ENCODE measurements at regions not wholly inside any gene's neighbourhood (a gene's known extent, or its start where the extent isn't known, plus 50 kb on each side); places are given as distances from the start of the nearest gene placed in this dataset.
A peak's percentile ranks its signal among the peaks of the same experiment; 100 is the strongest.

DNA sequence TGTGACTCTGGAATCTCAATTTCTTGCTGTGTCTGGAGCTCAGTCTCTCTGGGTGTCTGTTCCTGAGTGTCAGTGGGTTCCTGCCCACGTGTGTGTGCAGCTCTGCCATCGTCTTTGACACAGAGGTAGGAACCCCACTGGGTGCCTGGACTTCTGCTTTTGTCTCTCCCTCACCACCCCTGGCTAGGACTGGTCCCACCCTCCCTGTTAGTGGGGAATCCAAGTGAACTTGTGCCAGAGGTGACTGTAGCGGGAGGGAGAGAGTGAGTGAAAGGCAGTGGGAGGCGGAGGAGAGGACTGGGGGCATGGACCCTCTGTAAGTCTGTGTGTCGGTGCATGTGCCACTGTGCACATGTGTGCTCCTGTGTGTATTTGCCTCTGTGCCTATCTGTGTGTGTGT is 299.9 kb upstream of the ZMIZ1 start:
- H3K9ac ChIP-seq (ENCODE audit: low read depth, low read length), result no peak overlapping the region
- no peaks in the 10 kb centered on the region for H3K4me1 ChIP-seq (ENCODE audit: control insufficient read depth, insufficient read depth, low read length)
- no peak overlapping the region for H3K27ac ChIP-seq (ENCODE audit: low read depth, low read length)
- no peaks in the 10 kb centered on the region for H3K9me3 ChIP-seq (ENCODE audit: control insufficient read depth, insufficient read depth, low read length)
- no peaks in the 10 kb centered on the region for H3K27me3 ChIP-seq (ENCODE audit: control insufficient read depth, insufficient read depth, low read length)
- H3K36me3 ChIP-seq (ENCODE audit: control insufficient read depth, insufficient read depth, low read length), result no peaks in the 10 kb centered on the region
- H3K4me3 ChIP-seq (ENCODE audit: low read depth, low read length), result no peak overlapping the region

DNA sequence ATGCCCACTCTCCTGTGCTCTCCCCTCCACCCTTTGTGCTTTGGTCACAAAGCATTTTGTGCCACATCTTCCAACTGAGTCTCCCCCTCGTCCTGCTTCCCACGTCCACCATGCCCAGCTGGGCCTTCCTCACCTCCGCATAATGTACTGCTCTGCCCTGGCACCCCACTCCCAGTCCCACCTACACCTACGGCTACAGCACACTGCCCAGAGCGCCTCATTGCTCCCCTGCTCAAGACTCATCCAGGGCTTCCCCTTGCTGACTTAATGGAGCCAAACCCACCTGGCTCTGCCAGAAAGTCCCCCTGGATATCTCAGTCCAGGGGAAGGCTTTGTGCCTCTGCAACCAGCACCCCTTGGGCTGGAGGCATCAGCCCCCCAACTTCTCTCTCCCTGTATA is 299.2 kb upstream of the ZMIZ1 start:
- Histone ChIP-seq H3K9me3 (ENCODE audit: control insufficient read depth, insufficient read depth, low read length) (no peaks in the 10 kb centered on the region), H3K9ac (ENCODE audit: low read depth, low read length) (no peak overlapping the region), H3K27ac (ENCODE audit: low read depth, low read length) (no peak overlapping the region), H3K36me3 (ENCODE audit: control insufficient read depth, insufficient read depth, low read length) (no peaks in the 10 kb centered on the region), H3K27me3 (ENCODE audit: control insufficient read depth, insufficient read depth, low read length) (no peaks in the 10 kb centered on the region), H3K4me3 (ENCODE audit: low read depth, low read length) (no peak overlapping the region), H3K4me1 (ENCODE audit: control insufficient read depth, insufficient read depth, low read length) (no peaks in the 10 kb centered on the region)

DNA sequence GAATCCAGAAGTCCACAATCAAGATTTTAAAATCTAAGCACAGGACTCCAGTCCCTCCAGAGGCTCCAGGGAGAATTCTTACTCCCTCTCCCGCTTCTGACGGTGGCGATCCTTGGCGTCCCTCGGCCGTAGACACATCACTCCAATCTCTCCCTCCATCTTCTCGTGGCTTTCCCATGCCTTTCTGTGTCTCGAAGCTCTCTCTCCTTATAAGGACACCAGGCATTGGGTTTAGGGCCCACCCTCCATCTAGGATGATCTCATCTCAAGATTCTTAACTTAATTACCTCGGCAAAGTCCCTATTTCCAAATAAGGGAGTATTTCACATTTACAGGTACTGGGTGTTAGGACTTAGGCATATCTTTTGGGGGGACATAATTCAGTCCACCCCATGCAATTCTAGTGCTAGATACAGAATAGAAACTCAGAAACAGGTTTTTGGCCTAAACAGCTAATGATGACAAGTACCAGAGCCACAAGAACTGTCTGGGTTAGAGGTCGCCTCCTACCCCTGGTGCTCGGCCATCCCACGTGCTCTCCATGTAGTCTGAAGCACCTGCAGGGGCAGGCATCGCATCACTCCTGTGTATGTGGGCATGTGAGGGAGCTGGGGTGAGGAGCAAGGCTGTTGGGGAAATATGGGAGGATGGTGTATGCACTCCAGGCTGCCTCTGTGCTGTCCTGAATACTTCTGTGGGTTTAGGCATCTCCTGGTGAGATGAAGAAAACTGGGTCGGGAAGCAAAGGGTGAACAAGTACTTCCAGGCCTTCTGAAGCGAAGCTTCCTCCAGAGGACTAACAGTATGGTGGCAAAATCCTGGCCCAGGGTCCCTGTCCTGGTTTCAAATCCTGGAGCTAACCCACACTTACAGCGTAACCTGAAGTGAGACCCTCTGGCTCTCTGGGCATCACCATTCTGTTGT is 298.3 kb upstream of the ZMIZ1 start:
- Histone ChIP-seq H3K4me3 (ENCODE audit: low read depth, low read length) (no peak overlapping the region), H3K9ac (ENCODE audit: low read depth, low read length) (no peak overlapping the region), H3K4me1 (ENCODE audit: control insufficient read depth, insufficient read depth, low read length) (0 out of 2 replicates have a peak, but pooled peaks cover 2% of the 10 kb centered on the region), H3K27me3 (ENCODE audit: control insufficient read depth, insufficient read depth, low read length) (no peaks in the 10 kb centered on the region), H3K36me3 (ENCODE audit: control insufficient read depth, insufficient read depth, low read length) (no peaks in the 10 kb centered on the region), H3K27ac (ENCODE audit: low read depth, low read length) (no peak overlapping the region), H3K9me3 (ENCODE audit: control insufficient read depth, insufficient read depth, low read length) (no peaks in the 10 kb centered on the region)

DNA sequence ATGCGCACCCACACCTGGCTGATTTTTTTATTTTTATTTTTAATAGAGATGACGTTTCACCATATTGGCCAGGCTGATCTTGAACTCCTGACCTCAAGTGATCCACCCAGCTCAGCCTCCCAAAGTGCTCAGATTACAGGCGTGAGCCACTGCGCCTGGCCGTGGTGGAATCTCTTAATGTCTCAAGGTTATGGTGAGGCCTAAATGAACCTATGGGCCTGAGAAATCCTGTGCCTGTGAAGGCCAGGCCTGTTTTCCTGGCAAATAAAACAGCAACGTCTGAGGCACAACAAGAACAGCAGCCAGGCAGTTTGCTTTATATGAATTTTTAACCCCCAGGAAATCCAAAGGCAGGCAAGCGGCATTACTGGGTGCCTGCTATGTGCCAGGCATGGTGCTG is 297.5 kb upstream of the ZMIZ1 start:
- Histone ChIP-seq H3K9ac (ENCODE audit: low read depth, low read length) (no peak overlapping the region), H3K4me3 (ENCODE audit: low read depth, low read length) (no peak overlapping the region), H3K27ac (ENCODE audit: low read depth, low read length) (no peak overlapping the region), H3K27me3 (ENCODE audit: control insufficient read depth, insufficient read depth, low read length) (no peaks in the 10 kb centered on the region), H3K36me3 (ENCODE audit: control insufficient read depth, insufficient read depth, low read length) (no peaks in the 10 kb centered on the region), H3K4me1 (ENCODE audit: control insufficient read depth, insufficient read depth, low read length) (0 out of 2 replicates have a peak, but pooled peaks cover 2% of the 10 kb centered on the region), H3K9me3 (ENCODE audit: control insufficient read depth, insufficient read depth, low read length) (no peaks in the 10 kb centered on the region)

DNA sequence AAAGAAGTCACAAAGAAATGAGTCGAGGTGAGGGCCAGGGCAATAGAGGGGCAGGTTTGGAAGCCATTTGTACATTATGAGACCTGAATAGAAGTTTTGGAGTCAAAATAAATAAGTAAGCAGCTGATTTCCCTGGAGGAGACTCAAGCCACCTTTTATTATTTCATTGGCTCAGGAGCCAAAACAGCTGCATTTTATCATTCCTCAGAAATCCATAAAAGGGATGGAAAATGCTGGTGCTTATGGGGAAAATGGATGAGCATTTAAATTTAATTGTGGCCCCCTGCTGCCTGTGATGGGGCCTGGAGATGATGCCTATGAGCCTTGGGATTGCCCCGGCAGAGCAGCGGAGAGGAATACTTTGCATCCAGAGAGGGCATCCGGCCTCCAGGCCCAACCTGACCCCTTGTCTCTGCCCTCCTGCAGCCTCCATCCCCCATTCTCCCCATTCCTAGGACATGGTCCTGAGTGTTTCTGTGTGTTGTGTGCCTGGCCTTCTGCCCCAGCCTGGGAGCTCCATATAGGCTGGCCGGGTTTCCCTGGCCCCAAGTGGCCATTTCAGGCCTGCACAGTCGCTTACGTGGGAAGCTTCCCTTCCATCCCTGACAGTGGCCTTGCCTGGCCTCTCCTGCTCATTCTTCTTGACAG is 296.8 kb upstream of the ZMIZ1 start:
- H3K4me1 ChIP-seq (ENCODE audit: control insufficient read depth, insufficient read depth, low read length), result 0 out of 2 replicates have a peak, but pooled peaks cover 2% of the 10 kb centered on the region
- no peaks in the 10 kb centered on the region for H3K36me3 ChIP-seq (ENCODE audit: control insufficient read depth, insufficient read depth, low read length)
- no peak overlapping the region for H3K4me3 ChIP-seq (ENCODE audit: low read depth, low read length)
- H3K27ac ChIP-seq (ENCODE audit: low read depth, low read length), result no peak overlapping the region
- H3K9ac ChIP-seq (ENCODE audit: low read depth, low read length), result no peak overlapping the region
- H3K27me3 ChIP-seq (ENCODE audit: control insufficient read depth, insufficient read depth, low read length), result no peaks in the 10 kb centered on the region
- H3K9me3 ChIP-seq (ENCODE audit: control insufficient read depth, insufficient read depth, low read length), result no peaks in the 10 kb centered on the region

DNA sequence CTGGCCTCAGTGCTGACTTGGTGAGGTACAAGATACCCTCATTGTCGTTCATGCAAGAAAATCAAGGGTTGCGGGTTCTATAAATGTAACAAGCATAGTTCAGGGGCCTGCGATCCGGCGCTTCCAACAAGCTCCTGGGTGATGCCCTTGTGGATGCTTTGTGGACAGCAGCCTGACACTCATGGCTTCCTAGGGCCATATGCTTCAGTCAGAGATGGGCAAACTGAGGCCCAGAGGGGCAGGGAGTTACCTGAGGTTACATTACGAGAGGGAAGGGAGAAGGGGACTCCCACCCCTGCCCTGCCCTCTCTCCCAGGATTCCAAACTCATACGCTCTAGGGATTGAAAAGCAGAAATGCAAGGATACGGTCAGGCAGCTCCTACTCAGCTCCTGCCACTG is 296.3 kb upstream of the ZMIZ1 start:
- Histone ChIP-seq H3K27ac (ENCODE audit: low read depth, low read length) (no peak overlapping the region), H3K9ac (ENCODE audit: low read depth, low read length) (no peak overlapping the region), H3K9me3 (ENCODE audit: control insufficient read depth, insufficient read depth, low read length) (no peaks in the 10 kb centered on the region), H3K27me3 (ENCODE audit: control insufficient read depth, insufficient read depth, low read length) (no peaks in the 10 kb centered on the region), H3K4me1 (ENCODE audit: control insufficient read depth, insufficient read depth, low read length) (0 out of 2 replicates have a peak, but pooled peaks cover 2% of the 10 kb centered on the region), H3K4me3 (ENCODE audit: low read depth, low read length) (no peak overlapping the region), H3K36me3 (ENCODE audit: control insufficient read depth, insufficient read depth, low read length) (no peaks in the 10 kb centered on the region)

DNA sequence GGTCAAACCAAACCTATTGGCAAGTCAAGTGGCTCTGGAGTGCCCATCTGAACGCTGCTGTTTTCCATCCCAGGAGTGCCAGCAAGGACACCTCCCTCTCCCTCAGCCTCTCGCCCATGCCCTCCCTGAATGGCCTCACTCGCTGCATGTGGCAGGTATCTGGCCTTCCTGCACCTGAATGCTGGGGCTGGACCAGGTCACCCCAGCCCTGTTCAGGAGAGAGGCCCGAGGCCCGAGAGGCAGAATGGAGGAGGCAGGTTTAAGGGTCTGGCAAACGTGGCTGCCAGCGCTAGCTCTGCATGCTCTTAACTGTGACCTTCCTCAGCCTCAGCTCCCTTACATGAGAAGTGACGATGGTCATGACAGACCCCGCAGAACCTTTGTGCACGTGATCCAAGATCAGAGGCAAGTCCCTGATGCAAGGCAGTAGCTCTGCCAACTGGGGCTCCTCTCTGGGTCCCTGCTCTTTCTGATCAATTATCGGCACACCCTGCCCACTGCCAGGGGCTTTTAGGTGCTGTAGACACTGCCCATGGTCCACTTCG is 295.7 kb upstream of the ZMIZ1 start:
- no peak overlapping the region for H3K27ac ChIP-seq (ENCODE audit: low read depth, low read length)
- H3K4me1 ChIP-seq (ENCODE audit: control insufficient read depth, insufficient read depth, low read length), result 0 out of 2 replicates have a peak, but pooled peaks cover 2% of the 10 kb centered on the region
- no peak overlapping the region for H3K9ac ChIP-seq (ENCODE audit: low read depth, low read length)

DNA sequence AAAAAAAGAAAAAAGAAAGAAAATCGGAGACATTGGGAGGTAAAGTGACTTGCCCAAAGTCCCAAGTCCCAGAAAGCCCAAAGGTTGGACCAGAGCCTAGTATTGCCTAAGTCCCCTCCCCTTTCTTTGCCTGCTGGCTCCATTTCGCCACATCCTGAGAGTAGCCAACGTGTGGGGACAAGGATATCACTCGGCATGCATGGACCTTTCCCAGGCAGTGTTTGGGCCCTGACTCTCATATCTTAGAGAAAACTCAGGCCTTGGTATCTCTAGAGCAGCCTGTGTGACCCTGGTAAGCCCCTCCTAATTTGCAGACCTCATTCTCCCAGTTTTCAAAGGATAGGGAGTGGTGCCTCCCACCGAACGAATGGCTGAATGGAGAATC is 294.2 kb upstream of the ZMIZ1 start:
- Histone ChIP-seq H3K4me3 (ENCODE audit: low read depth, low read length) (no peak overlapping the region), H3K36me3 (ENCODE audit: control insufficient read depth, insufficient read depth, low read length) (no peaks in the 10 kb centered on the region), H3K27ac (ENCODE audit: low read depth, low read length) (no peak overlapping the region), H3K9ac (ENCODE audit: low read depth, low read length) (no peak overlapping the region), H3K9me3 (ENCODE audit: control insufficient read depth, insufficient read depth, low read length) (no peaks in the 10 kb centered on the region), H3K27me3 (ENCODE audit: control insufficient read depth, insufficient read depth, low read length) (no peaks in the 10 kb centered on the region), H3K4me1 (ENCODE audit: control insufficient read depth, insufficient read depth, low read length) (0 out of 2 replicates have a peak, but pooled peaks cover 2% of the 10 kb centered on the region)

More for the DNA sequence above, 295.7 kb upstream of the ZMIZ1 start:
- Histone ChIP-seq H3K4me3 (ENCODE audit: low read depth, low read length) (no peak overlapping the region), H3K36me3 (ENCODE audit: control insufficient read depth, insufficient read depth, low read length) (no peaks in the 10 kb centered on the region), H3K9me3 (ENCODE audit: control insufficient read depth, insufficient read depth, low read length) (no peaks in the 10 kb centered on the region), H3K27me3 (ENCODE audit: control insufficient read depth, insufficient read depth, low read length) (no peaks in the 10 kb centered on the region)

DNA sequence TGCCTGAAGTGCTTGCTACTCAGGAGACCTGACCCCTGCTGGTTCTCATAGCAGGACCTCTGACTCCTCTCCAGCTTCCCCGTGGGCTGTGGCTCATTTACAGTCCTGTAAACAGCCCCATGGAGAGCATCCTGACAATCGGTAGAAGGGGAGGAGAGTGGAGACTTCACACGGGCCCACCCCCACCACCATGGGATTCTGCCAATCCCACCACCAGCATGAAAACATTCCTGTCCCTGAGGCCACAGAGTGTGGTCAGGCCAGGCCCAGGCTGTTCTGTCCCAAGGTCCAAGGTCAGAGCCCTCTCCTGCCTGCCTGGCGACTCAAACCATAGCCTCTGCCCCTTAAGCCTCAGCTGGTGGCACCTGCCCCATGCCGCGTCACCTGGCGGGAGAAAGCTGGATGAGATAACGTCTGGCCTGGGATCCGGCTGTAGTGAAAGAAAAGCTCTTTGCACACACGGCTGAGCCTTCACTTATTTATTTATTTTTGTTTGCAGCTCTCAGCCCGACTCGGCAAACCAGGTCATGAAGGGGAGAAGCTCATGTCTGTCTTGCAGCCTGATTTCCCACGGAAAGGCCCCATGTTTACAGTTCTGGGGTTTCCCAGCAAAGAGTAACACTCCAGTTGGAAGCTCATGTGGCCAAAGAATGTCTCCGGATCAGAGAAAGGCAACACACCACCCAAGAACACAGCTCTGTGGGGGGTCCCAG is 293.6 kb upstream of the ZMIZ1 start:
- Histone ChIP-seq H3K36me3 (ENCODE audit: control insufficient read depth, insufficient read depth, low read length) (no peaks in the 10 kb centered on the region), H3K4me3 (ENCODE audit: low read depth, low read length) (no peak overlapping the region), H3K27me3 (ENCODE audit: control insufficient read depth, insufficient read depth, low read length) (no peaks in the 10 kb centered on the region), H3K9ac (ENCODE audit: low read depth, low read length) (no peak overlapping the region), H3K27ac (ENCODE audit: low read depth, low read length) (peak overlapping the region; percentile 11), H3K4me1 (ENCODE audit: control insufficient read depth, insufficient read depth, low read length) (0 out of 2 replicates have a peak, but pooled peaks cover 2% of the 10 kb centered on the region), H3K9me3 (ENCODE audit: control insufficient read depth, insufficient read depth, low read length) (no peaks in the 10 kb centered on the region)

DNA sequence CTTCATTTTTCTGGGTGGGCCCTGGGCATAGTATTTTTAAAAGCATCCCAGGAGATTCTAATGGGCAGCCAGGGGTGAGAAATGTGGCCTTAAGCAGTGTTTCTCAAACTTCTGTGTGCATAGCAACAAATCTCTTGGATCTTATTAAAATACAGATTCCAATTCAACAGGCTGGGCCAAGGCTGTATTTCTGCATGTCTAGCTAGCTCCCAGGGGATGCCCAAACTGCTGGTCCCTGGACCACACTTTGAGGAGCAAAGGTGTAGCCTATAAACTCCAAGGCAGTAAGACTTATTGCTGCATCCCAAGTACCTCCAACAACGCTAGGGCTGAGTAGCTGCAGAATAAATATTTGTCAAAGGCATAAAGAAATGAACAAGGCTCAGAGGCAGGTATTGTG is 292.9 kb upstream of the ZMIZ1 start:
- H3K9ac ChIP-seq (ENCODE audit: low read depth, low read length), result no peak overlapping the region
- H3K27me3 ChIP-seq (ENCODE audit: control insufficient read depth, insufficient read depth, low read length), result no peaks in the 10 kb centered on the region
- no peaks in the 10 kb centered on the region for H3K36me3 ChIP-seq (ENCODE audit: control insufficient read depth, insufficient read depth, low read length)
- H3K9me3 ChIP-seq (ENCODE audit: control insufficient read depth, insufficient read depth, low read length), result no peaks in the 10 kb centered on the region
- no peak overlapping the region for H3K27ac ChIP-seq (ENCODE audit: low read depth, low read length)
- H3K4me3 ChIP-seq (ENCODE audit: low read depth, low read length), result no peak overlapping the region
- H3K4me1 ChIP-seq (ENCODE audit: control insufficient read depth, insufficient read depth, low read length), result 0 out of 2 replicates have a peak, but pooled peaks cover 2% of the 10 kb centered on the region
